SK-N-SH (cell line): ENCODE measurements at regions not wholly inside any gene's neighbourhood (a gene's known extent, or its start where the extent isn't known, plus 50 kb on each side); places are given as distances from the start of the nearest gene placed in this dataset.

Source experiments
- CTCF ChIP-seq: fragments of 200-600 bp; sonication (generic); IDR thresholded peaks from 2 replicates; pipeline ENCODE4 v1.6.1; 2017; ENCODE audit warnings: antibody characterized with exemption, mild to moderate bottlenecking, moderate library complexity
- POLR2AphosphoS5 ChIP-seq: IDR thresholded peaks from 2 replicates; pipeline ENCODE4 v1.6.1; 2012; ENCODE audit warnings: low read depth, low read length
- RCOR1 ChIP-seq: fragments of 150-350 bp; IDR thresholded peaks from 2 replicates; pipeline ENCODE4 v1.6.1; 2017; ENCODE audit warnings: antibody characterized with exemption, low read length

GRCh38 chr2:239574434-239575156, 173.8 kb upstream of the HDAC4 start:
- TF ChIP-seq RCOR1 (peak; percentile 34; the same call in 1 of the 2 replicates), CTCF (no peak), POLR2AphosphoS5 (no peak)
